Duodenal mucosa (tissue), 2 donors: ENCODE measurements at regions not wholly inside any gene's neighbourhood (a gene's known extent, or its start where the extent isn't known, plus 50 kb on each side); places are given as distances from the start of the nearest gene placed in this dataset.

Experiments used
- H3K27ac ChIP-seq: one replicate; pipeline ENCODE4 v1.7.0; 2013; ENCODE audit warnings: low read depth, low read length
- H3K27me3 ChIP-seq, 2 donors: one replicate each; pipeline ENCODE4 v1.7.0; 2013; ENCODE audit warnings: low read length in 2 of 2, control low read depth in 1 of 2; ENCODE audit not compliant: insufficient read depth in 2 of 2, control insufficient read depth in 1 of 2
- H3K36me3 ChIP-seq, 2 donors: one replicate each; pipeline ENCODE4 v1.7.0; 2013; ENCODE audit warnings: low read length in 2 of 2, control low read depth in 1 of 2; ENCODE audit not compliant: insufficient read depth in 2 of 2, control insufficient read depth in 1 of 2
- H3K4me1 ChIP-seq, 2 donors: one replicate each; pipeline ENCODE4 v1.7.0; 2013; ENCODE audit warnings: low read length in 2 of 2, control low read depth in 1 of 2; ENCODE audit not compliant: insufficient read depth in 2 of 2, control insufficient read depth in 1 of 2
- H3K4me3 ChIP-seq, 2 donors: one replicate each; pipeline ENCODE4 v1.7.0; 2013; ENCODE audit warnings: low read length in 2 of 2, low read depth in 1 of 2
- H3K9ac ChIP-seq, 2 donors: one replicate each; pipeline ENCODE4 v1.7.0; 2013; ENCODE audit warnings: low read length in 2 of 2, low read depth in 1 of 2
- H3K9me3 ChIP-seq, 2 donors: one replicate each; pipeline ENCODE4 v1.7.0; 2013; ENCODE audit warnings: low read length in 2 of 2, control low read depth in 1 of 2; ENCODE audit not compliant: control insufficient read depth in 1 of 2

DNA sequence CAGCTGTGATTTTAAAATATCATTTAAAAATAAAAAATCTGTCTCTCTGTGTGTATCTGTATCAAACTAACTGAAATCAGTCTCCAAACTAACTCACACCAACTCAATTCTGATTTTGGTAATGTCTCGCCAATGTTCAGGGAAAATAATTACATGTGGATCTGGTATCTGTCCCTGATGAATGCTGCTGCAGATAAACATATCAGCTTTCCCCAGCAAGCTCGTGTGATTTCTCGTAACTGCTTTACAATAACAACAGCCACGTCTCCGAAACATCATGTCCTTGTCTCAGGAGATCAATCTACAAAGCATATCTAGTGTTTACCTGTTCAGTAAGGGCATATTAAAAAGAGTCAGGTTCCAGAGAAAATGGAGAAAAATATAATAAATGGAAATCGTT, 129.0 kb downstream of the IRS2 start:
- Histone ChIP-seq H3K9ac (no peak overlapping the region), H3K27me3 (no peaks in the 10 kb centered on the region), H3K4me3 (no peak overlapping the region), H3K27ac (no peak overlapping the region), H3K4me1 (peaks cover 4% of the 10 kb centered on the region in 2 donors), H3K36me3 (no peaks in the 10 kb centered on the region), H3K9me3 (no peaks in the 10 kb centered on the region)

DNA sequence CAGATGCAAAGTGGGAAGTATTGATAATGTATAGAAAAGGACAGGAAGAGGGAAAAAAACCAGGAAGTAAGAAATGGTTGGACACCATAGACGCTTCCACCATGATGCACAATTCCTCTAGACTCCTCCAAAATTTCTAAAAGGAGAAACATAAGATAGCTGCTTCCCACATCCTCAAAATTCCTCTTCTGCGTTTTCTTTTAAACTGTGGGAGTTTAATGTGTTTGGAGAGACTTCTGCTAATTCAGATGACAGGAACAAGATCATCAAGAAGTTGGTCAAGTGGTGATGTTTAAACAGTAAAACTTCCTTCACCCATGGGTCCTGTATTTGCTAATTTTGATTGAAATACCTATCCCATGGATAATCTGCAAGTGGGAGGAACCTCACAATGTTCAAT, 130.2 kb downstream of the IRS2 start:
- no peaks in the 10 kb centered on the region for H3K27me3 ChIP-seq
- H3K9me3 ChIP-seq, result no peaks in the 10 kb centered on the region
- H3K4me3 ChIP-seq, result no peak overlapping the region
- no peaks in the 10 kb centered on the region for H3K36me3 ChIP-seq
- H3K27ac ChIP-seq, result no peak overlapping the region
- H3K4me1 ChIP-seq, result peaks cover 4% of the 10 kb centered on the region in 2 donors
- no peak overlapping the region for H3K9ac ChIP-seq

DNA sequence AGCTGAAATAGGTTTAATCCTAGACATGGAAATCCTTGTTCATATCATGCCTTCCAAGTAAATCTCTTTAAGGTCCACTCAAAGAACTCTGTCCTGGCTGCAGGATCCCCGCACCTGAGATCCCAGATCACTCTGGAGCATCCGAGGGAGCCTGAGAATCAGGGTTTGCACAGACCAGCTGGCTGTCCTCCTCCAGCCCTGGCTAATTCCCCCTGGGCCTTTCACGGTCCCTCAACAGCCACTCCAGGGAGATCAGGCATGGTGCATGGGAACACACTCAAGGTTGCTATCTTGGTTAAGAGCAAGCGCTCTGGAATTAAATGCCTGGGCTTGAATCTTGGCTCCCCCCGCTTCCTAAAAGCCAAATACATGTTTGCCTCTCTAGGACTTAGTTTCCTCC, 130.8 kb downstream of the IRS2 start:
- H3K4me1 ChIP-seq, result peaks cover 4% of the 10 kb centered on the region in 2 donors
- H3K36me3 ChIP-seq, result no peaks in the 10 kb centered on the region
- no peak overlapping the region for H3K27ac ChIP-seq

DNA sequence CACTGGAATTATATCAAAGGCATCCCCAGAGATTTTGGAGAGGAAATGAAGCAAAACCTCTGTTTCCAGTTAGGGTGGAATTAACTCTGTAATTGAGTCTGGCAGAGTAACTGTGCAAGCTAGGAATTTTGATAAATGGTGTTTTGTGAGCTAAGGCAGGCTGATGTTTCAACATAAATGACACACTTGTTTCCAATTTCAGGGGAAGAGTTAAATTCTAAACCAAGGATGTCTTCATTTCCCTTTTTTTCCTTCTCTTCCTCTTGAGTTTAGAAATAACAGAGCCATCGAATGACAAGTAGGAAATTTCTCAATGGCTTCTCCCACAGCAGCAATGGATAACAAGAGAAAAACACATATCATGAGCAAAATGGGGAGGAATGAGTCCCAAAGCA, 131.2 kb downstream of the IRS2 start:
- no peaks in the 10 kb centered on the region for H3K27me3 ChIP-seq
- no peak overlapping the region for H3K27ac ChIP-seq
- peaks cover 4% of the 10 kb centered on the region in 2 donors for H3K4me1 ChIP-seq
- no peak overlapping the region for H3K4me3 ChIP-seq
- H3K36me3 ChIP-seq, result no peaks in the 10 kb centered on the region
- no peak overlapping the region for H3K9ac ChIP-seq
- no peaks in the 10 kb centered on the region for H3K9me3 ChIP-seq

More for the DNA sequence above, 130.8 kb downstream of the IRS2 start:
- no peak overlapping the region for H3K4me3 ChIP-seq
- no peaks in the 10 kb centered on the region for H3K9me3 ChIP-seq
- no peaks in the 10 kb centered on the region for H3K27me3 ChIP-seq
- H3K9ac ChIP-seq, result no peak overlapping the region

DNA sequence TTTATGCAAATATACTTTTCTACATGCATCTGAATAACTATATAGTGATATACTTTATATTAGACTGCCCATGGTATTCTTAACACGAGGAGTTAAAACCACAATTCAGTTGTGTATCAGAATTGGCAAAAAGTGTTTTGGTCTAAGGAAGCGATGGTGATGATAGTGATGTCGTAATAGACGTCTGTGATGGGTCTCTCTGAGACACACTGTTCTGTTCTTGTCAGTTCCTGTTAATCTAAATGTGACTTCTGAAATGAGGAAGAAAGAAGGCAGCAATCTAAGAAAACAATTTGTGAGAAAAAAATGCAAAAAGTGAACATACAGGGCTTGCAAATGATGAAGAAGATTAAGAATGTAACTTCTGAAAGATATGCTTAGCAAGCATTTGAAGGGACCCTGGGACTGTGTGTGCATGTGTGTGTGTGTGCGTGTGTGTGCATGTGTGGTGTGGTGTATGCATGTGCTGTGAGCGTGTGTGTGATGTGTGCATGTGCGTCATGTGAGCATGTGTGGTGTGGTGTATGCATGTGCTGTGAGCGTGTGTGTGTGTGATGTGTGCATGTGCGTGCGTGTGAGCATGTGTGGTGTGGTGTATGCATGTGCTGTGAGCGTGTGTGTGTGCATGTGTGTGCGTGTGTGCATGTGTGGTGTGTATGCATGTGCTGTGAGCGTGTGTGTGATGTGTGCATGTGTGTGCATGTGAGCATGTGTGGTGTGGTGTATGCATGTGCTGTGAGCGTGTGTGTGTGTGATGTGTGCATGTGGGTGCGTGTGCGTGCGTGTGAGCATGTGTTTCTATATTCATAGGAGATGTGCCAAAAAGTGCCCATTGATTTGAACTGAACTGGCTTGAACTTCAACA, 131.8 kb downstream of the IRS2 start:
- Histone ChIP-seq H3K36me3 (no peaks in the 10 kb centered on the region), H3K27me3 (no peaks in the 10 kb centered on the region), H3K4me1 (peaks cover 4% of the 10 kb centered on the region in 2 donors), H3K9ac (no peak overlapping the region), H3K9me3 (no peaks in the 10 kb centered on the region), H3K4me3 (no peak overlapping the region), H3K27ac (no peak overlapping the region)

DNA sequence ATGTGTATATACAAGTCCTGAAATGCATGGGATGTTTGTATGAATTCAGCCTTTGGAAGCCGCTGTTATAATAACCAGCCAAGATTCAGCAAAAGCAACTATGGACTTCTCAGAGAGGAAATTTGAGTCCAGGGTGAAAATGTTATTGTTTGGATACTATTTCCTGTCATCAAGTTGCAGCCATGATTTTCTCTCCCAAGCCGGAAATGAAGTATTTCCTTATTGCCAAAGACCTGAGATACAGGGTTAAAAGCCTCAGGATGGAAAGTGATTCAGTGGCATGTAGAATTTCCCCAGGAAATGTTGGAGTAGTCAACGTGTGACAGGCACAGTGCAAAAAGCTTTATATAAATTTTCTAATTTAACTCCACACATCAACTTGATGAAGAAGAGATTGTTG, 133.9 kb downstream of the IRS2 start:
- H3K27ac ChIP-seq, result no peak overlapping the region
- no peak overlapping the region for H3K9ac ChIP-seq
- H3K4me3 ChIP-seq, result no peak overlapping the region
- H3K4me1 ChIP-seq, result peaks cover 4% of the 10 kb centered on the region in 2 donors
- H3K36me3 ChIP-seq, result no peaks in the 10 kb centered on the region
- no peaks in the 10 kb centered on the region for H3K9me3 ChIP-seq
- H3K27me3 ChIP-seq, result no peaks in the 10 kb centered on the region

DNA sequence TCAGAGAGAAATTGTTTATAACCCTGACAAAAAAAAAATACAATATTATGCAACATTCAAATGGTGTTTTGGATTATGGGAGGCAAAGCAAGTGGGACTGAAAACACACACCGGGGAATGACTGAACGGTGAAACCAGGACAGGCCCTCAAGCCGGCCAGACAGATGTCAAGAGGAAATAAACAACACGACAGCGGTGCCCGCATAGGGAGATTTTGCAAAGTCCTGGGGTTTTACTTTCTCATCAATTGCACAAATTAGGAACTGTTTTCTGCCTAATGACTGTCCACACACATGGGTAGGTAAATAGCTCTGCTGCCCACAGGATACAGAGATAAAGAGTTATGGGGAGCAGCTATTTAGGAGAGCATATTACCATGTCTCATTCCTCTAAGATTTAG, 134.5 kb downstream of the IRS2 start:
- Histone ChIP-seq H3K27ac (no peak overlapping the region), H3K4me3 (no peak overlapping the region), H3K9ac (no peak overlapping the region), H3K27me3 (no peaks in the 10 kb centered on the region), H3K36me3 (no peaks in the 10 kb centered on the region), H3K4me1 (peaks cover 4% of the 10 kb centered on the region in 2 donors), H3K9me3 (no peaks in the 10 kb centered on the region)

DNA sequence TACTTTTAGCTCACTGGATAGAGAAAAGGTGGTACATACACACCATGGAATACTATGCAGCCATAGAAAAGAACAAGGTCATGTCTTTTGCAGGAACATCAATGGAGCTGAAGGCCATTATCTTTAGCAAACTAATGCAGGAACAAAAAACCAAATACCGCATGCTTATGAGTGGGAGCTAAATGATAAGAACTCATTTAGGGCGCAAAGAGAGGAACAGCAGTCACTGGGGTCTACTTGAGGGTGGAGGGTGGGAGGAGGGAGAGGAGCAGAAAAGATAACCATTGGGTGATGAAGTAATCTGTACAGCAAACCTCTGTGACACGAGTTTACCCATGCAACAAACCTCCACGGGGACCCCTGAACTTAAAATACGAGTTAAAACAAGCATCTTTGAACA, 135.1 kb downstream of the IRS2 start:
- H3K36me3 ChIP-seq, result no peaks in the 10 kb centered on the region
- H3K9me3 ChIP-seq, result no peaks in the 10 kb centered on the region
- peaks cover 4% of the 10 kb centered on the region in 2 donors for H3K4me1 ChIP-seq
- no peak overlapping the region for H3K9ac ChIP-seq
- H3K27ac ChIP-seq, result no peak overlapping the region
- no peaks in the 10 kb centered on the region for H3K27me3 ChIP-seq
- no peak overlapping the region for H3K4me3 ChIP-seq

DNA sequence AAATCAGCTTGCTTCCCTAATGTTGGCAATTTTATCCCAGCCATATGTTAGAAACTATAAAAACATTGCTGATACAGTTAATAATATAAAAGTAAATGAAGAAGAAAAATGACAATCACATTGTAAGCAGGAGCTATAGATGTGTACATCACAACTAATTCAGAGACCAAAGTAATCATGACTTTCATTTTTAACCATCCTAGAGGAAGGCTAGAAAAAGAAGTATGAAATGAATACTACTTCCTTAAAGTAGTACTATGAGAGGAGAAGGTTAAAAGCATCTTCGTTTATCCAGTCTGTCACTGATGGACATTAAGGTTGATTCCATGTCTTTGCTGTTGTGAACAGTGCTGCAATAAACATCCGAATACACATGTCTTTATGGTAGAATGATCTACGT, 135.5 kb downstream of the IRS2 start:
- H3K27ac ChIP-seq, result no peak overlapping the region
- H3K27me3 ChIP-seq, result no peaks in the 10 kb centered on the region
- H3K9me3 ChIP-seq, result no peaks in the 10 kb centered on the region
- no peak overlapping the region for H3K4me3 ChIP-seq
- no peak overlapping the region for H3K9ac ChIP-seq
- H3K36me3 ChIP-seq, result no peaks in the 10 kb centered on the region
- H3K4me1 ChIP-seq, result peaks cover 4 to 9% of the 10 kb centered on the region in 2 donors

DNA sequence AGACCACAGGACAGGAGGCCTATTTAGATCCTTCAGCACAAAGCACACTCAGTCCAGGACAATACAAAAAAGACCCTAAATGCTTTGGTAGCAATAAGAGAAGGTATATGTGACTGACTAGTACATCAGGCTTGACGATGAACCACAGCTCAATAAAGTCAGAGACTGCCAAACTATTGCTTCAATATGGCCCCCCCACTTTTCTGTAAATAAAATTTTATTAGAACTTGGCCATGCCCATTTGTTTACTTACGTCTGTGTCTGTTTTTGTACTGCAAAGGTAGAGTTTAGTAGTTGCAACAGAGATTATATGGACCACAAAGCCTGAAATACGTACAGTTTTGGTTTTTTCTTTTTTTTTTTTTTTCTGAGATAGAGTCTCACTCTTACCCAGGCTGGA, 136.7 kb downstream of the IRS2 start:
- no peak overlapping the region for H3K4me3 ChIP-seq
- no peaks in the 10 kb centered on the region for H3K36me3 ChIP-seq
- no peaks in the 10 kb centered on the region for H3K9me3 ChIP-seq
- no peak overlapping the region for H3K27ac ChIP-seq
- H3K4me1 ChIP-seq, result peaks cover 4 to 12% of the 10 kb centered on the region in 2 donors
- no peaks in the 10 kb centered on the region for H3K27me3 ChIP-seq
- H3K9ac ChIP-seq, result no peak overlapping the region
